ENCODE measurements at regions not wholly inside any gene's neighbourhood (a gene's known extent, or its start where the extent isn't known, plus 50 kb on each side); places are given as distances from the start of the nearest gene placed in this dataset.

DNA sequence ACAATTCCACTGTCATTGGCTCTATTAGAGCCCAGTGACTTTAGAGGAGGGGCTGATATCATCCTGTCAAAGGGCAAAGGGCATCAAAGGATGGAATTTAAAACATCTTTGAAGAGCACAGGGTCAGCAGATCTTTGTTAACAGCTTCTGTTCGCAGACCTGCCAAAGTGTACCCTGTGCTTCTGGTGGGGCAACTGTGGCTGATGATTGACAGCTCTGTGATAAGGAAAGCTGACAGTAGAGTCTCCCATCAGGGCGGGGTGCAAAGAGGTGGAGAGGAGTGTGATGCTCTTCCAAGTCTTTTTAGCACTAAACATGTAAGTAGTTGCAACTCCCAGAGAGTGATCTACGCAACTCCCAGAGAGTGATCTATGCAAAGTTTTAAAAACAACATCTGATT, 742.1 kb upstream of the SOX9 start:
- ChIA-PET POLR2A (ENCODE audit: partially characterized antibody) (no interaction called here), CTCF (ENCODE audit: partially characterized antibody) (interaction anchor here (0.7 kb wide), 1 partner anchor 289 kb away, joined by 3 read pairs; no protein-coding TSS in a partner anchor)
- H3K23me2 ChIP-seq (ENCODE audit: low read depth, low read length), result no peaks in the 10 kb centered on the region
- H2BK120ac ChIP-seq (replicated peaks; ENCODE audit: low read depth, low read length), result no peak overlapping the region
- no peaks in the 10 kb centered on the region for H3K79me2 ChIP-seq (ENCODE audit: control insufficient read depth in 1 of 2, insufficient read depth in 2 of 2, low read length in 2 of 2)
- no peak overlapping the region for H2BK12ac ChIP-seq (ENCODE audit: low read depth, low read length)
- no peak overlapping the region for H2BK15ac ChIP-seq (ENCODE audit: low read length)
- DNase-seq (ENCODE audit: low read depth in 1 of 2, low spot score in 2 of 2), result no peak
- H4K5ac ChIP-seq (ENCODE audit: insufficient read length, low read depth, low read length), result no peak overlapping the region
- 91% methylated on average over 3 of the region's 3 CpGs; no CpG with 5 or more reads in 1 of the 2 experiments for WGBS, 2 experiments (ENCODE audit: extremely low coverage in 1 of 2, insufficient coverage in 1 of 2, insufficient read length in 1 of 2, insufficient replicate concordance in 2 of 2, low coverage in 1 of 2, low lambda C conversion rate in 2 of 2, missing lambda C conversion rate in 1 of 2)
- H3K18ac ChIP-seq (ENCODE audit: extremely low read depth, low read length), result no peak overlapping the region
- H3K4me1 ChIP-seq (replicated peaks in 1 of 4; ENCODE audit: control insufficient read depth in 3 of 4, insufficient read depth in 4 of 4, low read length in 3 of 4), result no peaks in the 10 kb centered on the region
- H4K91ac ChIP-seq (replicated peaks; ENCODE audit: insufficient read length, low read length), result no peak overlapping the region
- H3K79me1 ChIP-seq (ENCODE audit: low read depth, low read length), result no peaks in the 10 kb centered on the region
- no peak overlapping the region for H3K4ac ChIP-seq (replicated peaks; ENCODE audit: insufficient read length, low read depth, low read length)
- H2AK5ac ChIP-seq (ENCODE audit: low read depth, low read length), result no peak overlapping the region
- H4K20me1 ChIP-seq (replicated peaks in 1 of 2; ENCODE audit: control insufficient read depth in 1 of 2, insufficient read depth in 2 of 2, low read length in 2 of 2), result no peaks in the 10 kb centered on the region
- no peak overlapping the region for H3K4me3 ChIP-seq (ENCODE audit: extremely low read depth in 1 of 4, insufficient read depth in 2 of 4, low read depth in 3 of 4, low read length in 4 of 4)
- no peak overlapping the region for H3K56ac ChIP-seq (replicated peaks; ENCODE audit: insufficient read length, low read depth, low read length)
- H3K23ac ChIP-seq (ENCODE audit: insufficient read length), result no peak overlapping the region
- no peak overlapping the region for H3K14ac ChIP-seq (ENCODE audit: insufficient read length)
- no peak overlapping the region for H2BK5ac ChIP-seq (ENCODE audit: low read depth, low read length)
- H3K36me3 ChIP-seq (ENCODE audit: control insufficient read depth in 2 of 4, insufficient read depth in 4 of 4, low read length in 3 of 4), result no peaks in the 10 kb centered on the region
- no peak overlapping the region for H2AFZ ChIP-seq (ENCODE audit: low read length)
- peaks cover 2 to 4% of the 10 kb centered on the region in 2 experiments; a peak in 1 of 4 replicates for H3K9me3 ChIP-seq (ENCODE audit: insufficient read depth in 2 of 2, low read depth in 1 of 2, low read length in 1 of 2)
- no peak overlapping the region for H2BK20ac ChIP-seq (ENCODE audit: low read length)
- TF ChIP-seq ZNF274 (IDR thresholded peaks at IDR 0.05; ENCODE audit: borderline replicate concordance, extremely low read depth, low read length), result no peak
- TF ChIP-seq HDAC2 (IDR thresholded peaks at IDR 0.05; ENCODE audit: borderline replicate concordance in 1 of 2, low read depth in 2 of 2, low read length in 2 of 2), result no peak
- no peaks in the 10 kb centered on the region for H3K27me3 ChIP-seq (replicated peaks in 1 of 4; ENCODE audit: control insufficient read depth in 3 of 4, extremely low read depth in 1 of 4, insufficient read depth in 3 of 4, low read length in 3 of 4)
- no peak for FAIRE-seq
- no peak overlapping the region for H4K8ac ChIP-seq (ENCODE audit: extremely low read depth, insufficient read depth, low read length)
- no peak overlapping the region for H3K4me2 ChIP-seq (ENCODE audit: insufficient read depth in 1 of 2, low read depth in 2 of 2, low read length in 2 of 2)
- no peak overlapping the region for H3K9ac ChIP-seq (replicated peaks in 1 of 4; ENCODE audit: extremely low read depth in 1 of 4, low read depth in 3 of 4, low read length in 3 of 4)
- no peak overlapping the region for H3K27ac ChIP-seq (ENCODE audit: low read depth, low read length)
